A673 (cell line): ENCODE measurements at regions not wholly inside any gene's neighbourhood (a gene's known extent, or its start where the extent isn't known, plus 50 kb on each side); places are given as distances from the start of the nearest gene placed in this dataset.

Source experiments
- BruUV-seq: library from RNA; stranded (reverse); fragments of 400-500 nt; replicated peaks from 2 replicates; lab custom pipeline; 2021; lab: Mats Ljungman, UMichigan
- CTCF ChIA-PET: fragments of 300-600 bp; sonication (Branson Sonifier 250); formaldehyde crosslinking; loops from one replicate; lab custom pipeline; 2022; ENCODE audit warnings: antibody characterized with exemption; lab: Charles Lee
- POLR2A ChIA-PET: fragments of 300-600 bp; sonication (Branson Sonifier 250); formaldehyde crosslinking; loops from one replicate; lab custom pipeline; 2022; ENCODE audit warnings: antibody characterized with exemption; ENCODE audit not compliant: low non-redundant PET; lab: Charles Lee
- DNase-seq: peaks from one replicate; pipeline ENCODE4 v3.0.0-alpha.2; 2015; ENCODE audit warnings: low spot score
- H3K27ac ChIP-seq: fragments of 200-600 bp; sonication (generic); 2 replicates; pipeline ENCODE4 v1.5.1; 2016; ENCODE audit warnings: mixed run types, low read depth, mild to moderate bottlenecking, mixed read lengths, antibody characterized with exemption, low read length; ENCODE audit not compliant: poor library complexity, severe bottlenecking
- H3K27me3 ChIP-seq: fragments of 200-600 bp; sonication (generic); replicated peaks from 2 replicates; pipeline ENCODE4 v1.6.1; 2017; ENCODE audit warnings: mixed run types, low read depth, mild to moderate bottlenecking, mixed read lengths, antibody characterized with exemption, low read length; ENCODE audit not compliant: insufficient read depth, poor library complexity
- H3K36me3 ChIP-seq: fragments of 200-600 bp; sonication (generic); 2 replicates; pipeline ENCODE4 v1.6.1; 2016; ENCODE audit warnings: mixed run types, mild to moderate bottlenecking, mixed read lengths, antibody characterized with exemption, low read length; ENCODE audit not compliant: insufficient read depth, poor library complexity, severe bottlenecking
- H3K4me1 ChIP-seq: fragments of 200-600 bp; sonication (generic); 2 replicates; pipeline ENCODE4 v1.6.1; 2017; ENCODE audit warnings: mixed run types, mild to moderate bottlenecking, mixed read lengths, antibody characterized with exemption, low read length; ENCODE audit not compliant: insufficient read depth, poor library complexity, severe bottlenecking
- H3K4me3 ChIP-seq: fragments of 200-600 bp; sonication (generic); 2 replicates; pipeline ENCODE4 v1.5.1; 2016; ENCODE audit warnings: low read depth, mixed run types, mild to moderate bottlenecking, mixed read lengths, low read length; ENCODE audit not compliant: poor library complexity, severe bottlenecking
- H3K9me3 ChIP-seq: fragments of 200-600 bp; sonication (generic); 2 replicates; pipeline ENCODE4 v1.6.1; 2016; ENCODE audit warnings: mixed run types, low read depth, mild to moderate bottlenecking, mixed read lengths, antibody characterized with exemption, low read length; ENCODE audit not compliant: poor library complexity, severe bottlenecking
- EZH2 ChIP-seq: fragments of 200-600 bp; sonication (generic); IDR thresholded peaks from 2 replicates; pipeline ENCODE4 v1.6.1; 2017; ENCODE audit warnings: borderline replicate concordance, low read depth, mild to moderate bottlenecking, mixed read lengths, antibody characterized with exemption, low read length; ENCODE audit not compliant: poor library complexity, severe bottlenecking
- intact Hi-C: fragments of 100-400 bp; cut with micrococcal nuclease; formaldehyde crosslinking; loops from one replicate; pipeline ENCODE4 v1.10.0; 2022; ENCODE audit not compliant: unreplicated experiment
- TF ChIP-seq, protein P1 (sequence below): fragments of 300-800, 200-600 bp; sonication (generic); conservative IDR thresholded peaks from 2 replicates; pipeline ENCODE4 v1.5.1; 2017; ENCODE audit warnings: low read depth, mild to moderate bottlenecking, antibody characterized with exemption, low read length, moderate library complexity, mixed read lengths

DNA sequence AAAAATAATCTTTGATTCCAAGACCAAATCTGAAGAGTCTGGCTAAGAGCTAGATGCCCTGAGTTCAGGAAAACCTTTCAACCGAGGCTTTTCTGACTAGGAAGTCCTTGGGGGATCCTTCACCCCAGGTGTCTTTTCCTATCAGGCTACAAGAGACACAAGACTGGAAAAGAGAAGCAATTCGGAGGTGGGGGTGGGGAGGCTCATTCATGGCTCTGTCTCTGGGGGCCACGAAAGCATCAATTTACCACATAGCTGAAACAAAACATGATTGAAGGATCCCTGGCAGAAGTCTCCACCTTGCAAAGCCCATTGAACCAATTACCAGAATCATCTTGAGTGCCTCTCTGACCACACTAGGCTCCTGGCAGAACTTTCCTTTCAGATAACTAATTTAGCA, 239.8 kb upstream of the SALL1 start:
- TF ChIP-seq, protein P1, sequence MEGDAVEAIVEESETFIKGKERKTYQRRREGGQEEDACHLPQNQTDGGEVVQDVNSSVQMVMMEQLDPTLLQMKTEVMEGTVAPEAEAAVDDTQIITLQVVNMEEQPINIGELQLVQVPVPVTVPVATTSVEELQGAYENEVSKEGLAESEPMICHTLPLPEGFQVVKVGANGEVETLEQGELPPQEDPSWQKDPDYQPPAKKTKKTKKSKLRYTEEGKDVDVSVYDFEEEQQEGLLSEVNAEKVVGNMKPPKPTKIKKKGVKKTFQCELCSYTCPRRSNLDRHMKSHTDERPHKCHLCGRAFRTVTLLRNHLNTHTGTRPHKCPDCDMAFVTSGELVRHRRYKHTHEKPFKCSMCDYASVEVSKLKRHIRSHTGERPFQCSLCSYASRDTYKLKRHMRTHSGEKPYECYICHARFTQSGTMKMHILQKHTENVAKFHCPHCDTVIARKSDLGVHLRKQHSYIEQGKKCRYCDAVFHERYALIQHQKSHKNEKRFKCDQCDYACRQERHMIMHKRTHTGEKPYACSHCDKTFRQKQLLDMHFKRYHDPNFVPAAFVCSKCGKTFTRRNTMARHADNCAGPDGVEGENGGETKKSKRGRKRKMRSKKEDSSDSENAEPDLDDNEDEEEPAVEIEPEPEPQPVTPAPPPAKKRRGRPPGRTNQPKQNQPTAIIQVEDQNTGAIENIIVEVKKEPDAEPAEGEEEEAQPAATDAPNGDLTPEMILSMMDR, result no peak
- TF ChIP-seq EZH2, result no peak
- DNase-seq, result no peak
- ChIA-PET POLR2A (no interaction called here), CTCF (no interaction called here)
- intact Hi-C loops, result no loop called here
- no peaks in the 10 kb centered on the region for H3K36me3 ChIP-seq
- H3K4me1 ChIP-seq, result peaks cover 13% of the 10 kb centered on the region
- H3K4me3 ChIP-seq, result no peak overlapping the region
- no peaks in the 10 kb centered on the region for H3K27me3 ChIP-seq
- H3K9me3 ChIP-seq, result peaks cover 8% of the 10 kb centered on the region
- H3K27ac ChIP-seq, result no peak overlapping the region
- BruUV-seq, result no TSS peak

DNA sequence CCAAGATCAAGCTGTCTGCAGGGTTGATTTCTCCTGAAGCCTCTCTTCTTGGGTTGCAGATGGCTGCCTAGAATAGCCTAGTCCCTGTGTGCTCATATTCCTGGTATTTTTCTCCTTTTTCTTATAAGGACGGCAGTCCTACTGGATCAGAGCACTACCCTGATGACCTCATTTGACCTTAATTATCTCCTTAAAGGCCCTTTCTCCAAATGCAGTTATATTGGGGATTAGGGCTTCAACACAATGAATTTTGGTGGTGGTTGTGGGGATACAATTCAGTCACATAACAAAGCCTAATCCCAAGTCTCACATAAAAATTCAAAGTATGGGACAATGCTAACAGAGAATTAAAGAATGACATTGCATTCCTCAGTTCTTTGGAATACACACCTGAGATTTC, 238.8 kb upstream of the SALL1 start:
- ChIA-PET POLR2A (no interaction called here), CTCF (no interaction called here)
- Histone ChIP-seq H3K9me3 (peaks cover 8% of the 10 kb centered on the region), H3K36me3 (no peaks in the 10 kb centered on the region), H3K4me3 (no peak overlapping the region), H3K4me1 (peaks cover 13% of the 10 kb centered on the region), H3K27me3 (no peaks in the 10 kb centered on the region), H3K27ac (no peak overlapping the region)
- BruUV-seq, result no TSS peak
- intact Hi-C loops, result no loop called here
- no peak for DNase-seq
- TF ChIP-seq, protein P1, result no peak
- TF ChIP-seq EZH2, result no peak

DNA sequence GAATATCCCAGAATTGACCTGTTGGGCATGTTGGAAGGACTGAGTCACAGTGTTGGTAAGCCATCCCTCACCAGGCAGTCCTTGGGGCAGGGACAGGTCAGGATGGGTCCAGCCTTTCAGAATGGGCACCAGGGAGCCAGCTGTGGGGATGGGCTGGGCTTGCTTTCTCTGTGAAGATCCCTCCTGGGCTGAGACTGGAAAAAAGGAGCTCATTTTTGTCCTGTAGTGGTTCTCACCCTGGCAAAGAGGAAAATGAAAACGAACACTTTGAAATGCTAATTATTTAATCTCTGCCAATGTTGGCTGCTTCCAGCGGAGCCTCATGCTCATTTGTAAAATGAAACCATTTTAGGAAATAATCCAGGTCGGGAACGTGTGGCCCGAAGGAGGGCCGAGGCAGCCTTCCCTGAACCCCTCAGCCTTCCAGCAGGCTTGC, 237.5 kb upstream of the SALL1 start:
- Histone ChIP-seq H3K36me3 (no peaks in the 10 kb centered on the region), H3K4me3 (no peak overlapping the region), H3K4me1 (peaks cover 13% of the 10 kb centered on the region), H3K9me3 (peaks cover 8% of the 10 kb centered on the region), H3K27ac (no peak overlapping the region), H3K27me3 (no peaks in the 10 kb centered on the region)
- ChIA-PET POLR2A (interaction anchor here (0.6 kb wide), 1 partner anchor 184 kb away, joined by 4 read pairs; no protein-coding TSS in a partner anchor), CTCF (no interaction called here)
- intact Hi-C loops, result no loop called here
- BruUV-seq, result no TSS peak
- TF ChIP-seq, protein P1, result no peak
- no peak for TF ChIP-seq EZH2
- DNase-seq, result no peak
